Astrocyte (in vitro differentiated cells and primary cell): ENCODE measurements at regions not wholly inside any gene's neighbourhood (a gene's known extent, or its start where the extent isn't known, plus 50 kb on each side); places are given as distances from the start of the nearest gene placed in this dataset.

Experiments used
- DNase-seq: peaks from one replicate; pipeline ENCODE4 v3.0.0-alpha.2; 2010; ENCODE audit warnings: low read depth
- FAIRE-seq: peaks from 2 replicates; lab custom pipeline; 2011; peaks lifted over from hg19 to GRCh38; lab: Jason Lieb, UNC
- H2AFZ ChIP-seq: 2 replicates; pipeline ENCODE4 v1.6.0; 2012; ENCODE audit warnings: low read depth, low read length, inconsistent platforms
- H3K27ac ChIP-seq: 2 replicates; pipeline ENCODE4 v1.5.1; 2011; ENCODE audit warnings: low read depth, low read length, inconsistent platforms
- H3K27me3 ChIP-seq: 2 replicates; pipeline ENCODE4 v1.6.0; 2011; ENCODE audit warnings: low read length, inconsistent platforms; ENCODE audit not compliant: insufficient read depth
- H3K36me3 ChIP-seq: 2 replicates; pipeline ENCODE4 v1.5.1; 2011; ENCODE audit warnings: low read length, inconsistent platforms; ENCODE audit not compliant: insufficient read depth
- H3K4me1 ChIP-seq: 2 replicates; pipeline ENCODE4 v1.5.1; 2011; ENCODE audit warnings: low read length, inconsistent platforms; ENCODE audit not compliant: insufficient read depth
- H3K4me2 ChIP-seq: 2 replicates; pipeline ENCODE4 v1.6.0; 2012; ENCODE audit warnings: low read length, inconsistent platforms
- H3K4me3 ChIP-seq: 2 replicates; pipeline ENCODE4 v1.5.1; 2011; ENCODE audit warnings: low read depth, mild to moderate bottlenecking, low read length, inconsistent platforms; ENCODE audit not compliant: insufficient read depth
- H3K79me2 ChIP-seq: 2 replicates; pipeline ENCODE4 v1.6.0; 2012; ENCODE audit warnings: mild to moderate bottlenecking, low read length, inconsistent platforms; ENCODE audit not compliant: insufficient read depth
- H3K9ac ChIP-seq: 2 replicates; pipeline ENCODE4 v1.6.0; 2012; ENCODE audit warnings: mild to moderate bottlenecking, low read length, inconsistent platforms
- H3K9me3 ChIP-seq: 2 replicates; pipeline ENCODE4 v1.5.1; 2012; ENCODE audit warnings: low read depth, mild to moderate bottlenecking, low read length, inconsistent platforms; ENCODE audit not compliant: insufficient read depth
- H4K20me1 ChIP-seq: 2 replicates; pipeline ENCODE4 v1.6.0; 2012; ENCODE audit warnings: low read length, inconsistent platforms; ENCODE audit not compliant: insufficient read depth
- H3K27ac Mint-ChIP-seq: one replicate; pipeline ENCODE4 v1.8.0; 2021; ENCODE audit warnings: mild to moderate bottlenecking, mixed read lengths; ENCODE audit not compliant: unreplicated experiment
- H3K27me3 Mint-ChIP-seq: one replicate; pipeline ENCODE4 v1.8.0; 2021; ENCODE audit warnings: low read depth, mixed read lengths; ENCODE audit not compliant: unreplicated experiment
- H3K36me3 Mint-ChIP-seq: one replicate; pipeline ENCODE4 v1.8.0; 2021; ENCODE audit warnings: low read depth, mixed read lengths; ENCODE audit not compliant: unreplicated experiment
- H3K4me1 Mint-ChIP-seq: one replicate; pipeline ENCODE4 v1.8.0; 2021; ENCODE audit warnings: low read depth, mixed read lengths; ENCODE audit not compliant: unreplicated experiment
- H3K4me3 Mint-ChIP-seq: one replicate; pipeline ENCODE4 v1.8.0; 2021; ENCODE audit warnings: mild to moderate bottlenecking, moderate library complexity, mixed read lengths; ENCODE audit not compliant: unreplicated experiment
- H3K9me3 Mint-ChIP-seq: one replicate; pipeline ENCODE4 v1.8.0; 2021; ENCODE audit warnings: mild to moderate bottlenecking, mixed read lengths; ENCODE audit not compliant: unreplicated experiment
- CTCF ChIP-seq: IDR thresholded peaks from 2 replicates; pipeline ENCODE4 v1.5.1; 2011; ENCODE audit warnings: low read depth, mild to moderate bottlenecking, inconsistent platforms, low read length, moderate library complexity; ENCODE audit not compliant: insufficient read depth
- EZH2 ChIP-seq: IDR thresholded peaks from 2 replicates; pipeline ENCODE4 v1.6.1; 2012; ENCODE audit warnings: mild to moderate bottlenecking, low read length, inconsistent platforms; ENCODE audit not compliant: insufficient read depth

GRCh38 chr6:91695221-91695620 is 1108.3 kb upstream of the MAP3K7 start:
- Mint-ChIP-seq H3K36me3 (no peaks in the 10 kb centered on the region), H3K27ac (no peak overlapping the region), H3K9me3 (no peaks in the 10 kb centered on the region), H3K4me1 (no peaks in the 10 kb centered on the region), H3K27me3 (no peaks in the 10 kb centered on the region), H3K4me3 (no peak overlapping the region)
- Histone ChIP-seq H3K27ac (no peak overlapping the region), H4K20me1 (no peaks in the 10 kb centered on the region), H3K79me2 (no peaks in the 10 kb centered on the region), H3K9ac (no peak overlapping the region), H3K4me3 (no peak overlapping the region), H3K4me2 (no peak overlapping the region), H2AFZ (no peak overlapping the region), H3K27me3 (no peaks in the 10 kb centered on the region), H3K9me3 (no peaks in the 10 kb centered on the region), H3K36me3 (no peaks in the 10 kb centered on the region), H3K4me1 (no peaks in the 10 kb centered on the region)
- TF ChIP-seq CTCF (no peak), EZH2 (no peak)
- DNase-seq (no peak), FAIRE-seq (no peak)

- H3K27ac Mint-ChIP-seq: no peak overlapping the region
- H3K4me1 Mint-ChIP-seq: no peaks in the 10 kb centered on the region
- H3K4me1 ChIP-seq: no peaks in the 10 kb centered on the region
- H3K79me2 ChIP-seq: no peaks in the 10 kb centered on the region
- FAIRE-seq (no peak), DNase-seq (peak; percentile 38)
- no peak overlapping the region for H3K27ac ChIP-seq
- H3K9me3 ChIP-seq: no peaks in the 10 kb centered on the region
- no peaks in the 10 kb centered on the region for H3K36me3 ChIP-seq
- H3K4me2 ChIP-seq: no peak overlapping the region
- H4K20me1 ChIP-seq: no peaks in the 10 kb centered on the region
- no peak overlapping the region for H3K4me3 Mint-ChIP-seq
- no peaks in the 10 kb centered on the region for H3K9me3 Mint-ChIP-seq
- H3K9ac ChIP-seq: no peak overlapping the region
- TF ChIP-seq CTCF (no peak), EZH2 (no peak)
- no peak overlapping the region for H3K4me3 ChIP-seq
- no peaks in the 10 kb centered on the region for H3K36me3 Mint-ChIP-seq
- no peaks in the 10 kb centered on the region for H3K27me3 ChIP-seq
- H2AFZ ChIP-seq: no peak overlapping the region
- H3K27me3 Mint-ChIP-seq: no peaks in the 10 kb centered on the region
These were observed 1107.3 kb upstream of the MAP3K7 start for GRCh38 chr6:91694016-91694654.

- no peak overlapping the region for H3K27ac Mint-ChIP-seq
- DNase-seq (no peak), FAIRE-seq (no peak)
- Histone ChIP-seq H3K27me3 (no peaks in the 10 kb centered on the region), H3K79me2 (no peaks in the 10 kb centered on the region), H3K4me2 (no peak overlapping the region), H3K9ac (no peak overlapping the region), H3K27ac (no peak overlapping the region), H3K4me3 (no peak overlapping the region), H2AFZ (no peak overlapping the region), H4K20me1 (no peaks in the 10 kb centered on the region), H3K36me3 (no peaks in the 10 kb centered on the region), H3K4me1 (no peaks in the 10 kb centered on the region), H3K9me3 (no peaks in the 10 kb centered on the region)
- TF ChIP-seq EZH2 (no peak), CTCF (no peak)
- no peaks in the 10 kb centered on the region for H3K9me3 Mint-ChIP-seq
- no peak overlapping the region for H3K4me3 Mint-ChIP-seq
- H3K36me3 Mint-ChIP-seq: no peaks in the 10 kb centered on the region
- no peaks in the 10 kb centered on the region for H3K27me3 Mint-ChIP-seq
- H3K4me1 Mint-ChIP-seq: no peaks in the 10 kb centered on the region
These were observed 1104.6 kb upstream of the MAP3K7 start for GRCh38 chr6:91691449-91691848.
